H1 (cell line): ENCODE measurements at regions not wholly inside any gene's neighbourhood (a gene's known extent, or its start where the extent isn't known, plus 50 kb on each side); places are given as distances from the start of the nearest gene placed in this dataset.

ENCODE experiments used
- EGR1 ChIP-seq: IDR thresholded peaks from 2 replicates; pipeline ENCODE4 v1.6.1; 2011; ENCODE audit warnings: low read depth, low read length, borderline replicate concordance
- GTF2F1 ChIP-seq: IDR thresholded peaks from 2 replicates; pipeline ENCODE4 v1.6.1; 2012; ENCODE audit warnings: low read depth, low read length, improper control_type of control experiment, borderline replicate concordance
- NRF1 ChIP-seq: IDR thresholded peaks from 2 replicates; pipeline ENCODE4 v1.6.1; 2011; ENCODE audit warnings: mild to moderate bottlenecking, low read depth, low read length, improper control_type of control experiment
- POLR2AphosphoS5 ChIP-seq: IDR thresholded peaks from 2 replicates; pipeline ENCODE4 v1.6.1; 2011; ENCODE audit warnings: low read depth, low read length
- RFX5 ChIP-seq: IDR thresholded peaks from 2 replicates; pipeline ENCODE4 v1.6.1; 2011; ENCODE audit warnings: low read depth, low read length, improper control_type of control experiment, borderline replicate concordance
- TBP ChIP-seq: IDR thresholded peaks from 2 replicates; pipeline ENCODE4 v1.6.1; 2011; ENCODE audit warnings: low read depth, low read length, improper control_type of control experiment
- TEAD4 ChIP-seq: IDR thresholded peaks from 2 replicates; pipeline ENCODE4 v1.6.1; 2012; ENCODE audit warnings: low read depth, low read length, inconsistent platforms, mixed read lengths
- TF ChIP-seq, protein P1 (sequence below): fragments of 300-600 bp; sonication (generic); IDR thresholded peaks from 2 replicates; pipeline ENCODE4 v1.7.1; 2012; ENCODE audit warnings: low read length, moderate library complexity, mild to moderate bottlenecking, inconsistent platforms; ENCODE audit not compliant: insufficient replicate concordance

DNA sequence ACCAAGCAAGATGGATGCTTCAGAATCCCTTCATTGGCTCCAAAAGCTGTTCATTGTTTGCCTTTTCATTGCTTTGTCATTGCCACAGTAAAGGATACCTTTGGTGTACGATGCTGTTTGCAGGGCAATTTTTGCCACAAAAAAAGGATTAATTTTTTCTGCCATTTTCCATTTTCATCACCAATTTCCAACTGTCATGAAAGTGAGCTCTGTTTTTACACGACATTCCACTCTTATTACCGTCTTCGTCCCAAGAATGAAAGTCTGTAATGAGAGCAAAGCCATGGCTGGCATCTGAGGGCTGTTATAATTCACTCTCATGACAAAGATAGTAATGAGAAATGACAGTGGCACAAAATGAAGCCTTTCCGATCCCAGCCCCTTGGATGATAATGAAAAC is 272.7 kb upstream of the DCN start (continued):
- TF ChIP-seq, protein P1, sequence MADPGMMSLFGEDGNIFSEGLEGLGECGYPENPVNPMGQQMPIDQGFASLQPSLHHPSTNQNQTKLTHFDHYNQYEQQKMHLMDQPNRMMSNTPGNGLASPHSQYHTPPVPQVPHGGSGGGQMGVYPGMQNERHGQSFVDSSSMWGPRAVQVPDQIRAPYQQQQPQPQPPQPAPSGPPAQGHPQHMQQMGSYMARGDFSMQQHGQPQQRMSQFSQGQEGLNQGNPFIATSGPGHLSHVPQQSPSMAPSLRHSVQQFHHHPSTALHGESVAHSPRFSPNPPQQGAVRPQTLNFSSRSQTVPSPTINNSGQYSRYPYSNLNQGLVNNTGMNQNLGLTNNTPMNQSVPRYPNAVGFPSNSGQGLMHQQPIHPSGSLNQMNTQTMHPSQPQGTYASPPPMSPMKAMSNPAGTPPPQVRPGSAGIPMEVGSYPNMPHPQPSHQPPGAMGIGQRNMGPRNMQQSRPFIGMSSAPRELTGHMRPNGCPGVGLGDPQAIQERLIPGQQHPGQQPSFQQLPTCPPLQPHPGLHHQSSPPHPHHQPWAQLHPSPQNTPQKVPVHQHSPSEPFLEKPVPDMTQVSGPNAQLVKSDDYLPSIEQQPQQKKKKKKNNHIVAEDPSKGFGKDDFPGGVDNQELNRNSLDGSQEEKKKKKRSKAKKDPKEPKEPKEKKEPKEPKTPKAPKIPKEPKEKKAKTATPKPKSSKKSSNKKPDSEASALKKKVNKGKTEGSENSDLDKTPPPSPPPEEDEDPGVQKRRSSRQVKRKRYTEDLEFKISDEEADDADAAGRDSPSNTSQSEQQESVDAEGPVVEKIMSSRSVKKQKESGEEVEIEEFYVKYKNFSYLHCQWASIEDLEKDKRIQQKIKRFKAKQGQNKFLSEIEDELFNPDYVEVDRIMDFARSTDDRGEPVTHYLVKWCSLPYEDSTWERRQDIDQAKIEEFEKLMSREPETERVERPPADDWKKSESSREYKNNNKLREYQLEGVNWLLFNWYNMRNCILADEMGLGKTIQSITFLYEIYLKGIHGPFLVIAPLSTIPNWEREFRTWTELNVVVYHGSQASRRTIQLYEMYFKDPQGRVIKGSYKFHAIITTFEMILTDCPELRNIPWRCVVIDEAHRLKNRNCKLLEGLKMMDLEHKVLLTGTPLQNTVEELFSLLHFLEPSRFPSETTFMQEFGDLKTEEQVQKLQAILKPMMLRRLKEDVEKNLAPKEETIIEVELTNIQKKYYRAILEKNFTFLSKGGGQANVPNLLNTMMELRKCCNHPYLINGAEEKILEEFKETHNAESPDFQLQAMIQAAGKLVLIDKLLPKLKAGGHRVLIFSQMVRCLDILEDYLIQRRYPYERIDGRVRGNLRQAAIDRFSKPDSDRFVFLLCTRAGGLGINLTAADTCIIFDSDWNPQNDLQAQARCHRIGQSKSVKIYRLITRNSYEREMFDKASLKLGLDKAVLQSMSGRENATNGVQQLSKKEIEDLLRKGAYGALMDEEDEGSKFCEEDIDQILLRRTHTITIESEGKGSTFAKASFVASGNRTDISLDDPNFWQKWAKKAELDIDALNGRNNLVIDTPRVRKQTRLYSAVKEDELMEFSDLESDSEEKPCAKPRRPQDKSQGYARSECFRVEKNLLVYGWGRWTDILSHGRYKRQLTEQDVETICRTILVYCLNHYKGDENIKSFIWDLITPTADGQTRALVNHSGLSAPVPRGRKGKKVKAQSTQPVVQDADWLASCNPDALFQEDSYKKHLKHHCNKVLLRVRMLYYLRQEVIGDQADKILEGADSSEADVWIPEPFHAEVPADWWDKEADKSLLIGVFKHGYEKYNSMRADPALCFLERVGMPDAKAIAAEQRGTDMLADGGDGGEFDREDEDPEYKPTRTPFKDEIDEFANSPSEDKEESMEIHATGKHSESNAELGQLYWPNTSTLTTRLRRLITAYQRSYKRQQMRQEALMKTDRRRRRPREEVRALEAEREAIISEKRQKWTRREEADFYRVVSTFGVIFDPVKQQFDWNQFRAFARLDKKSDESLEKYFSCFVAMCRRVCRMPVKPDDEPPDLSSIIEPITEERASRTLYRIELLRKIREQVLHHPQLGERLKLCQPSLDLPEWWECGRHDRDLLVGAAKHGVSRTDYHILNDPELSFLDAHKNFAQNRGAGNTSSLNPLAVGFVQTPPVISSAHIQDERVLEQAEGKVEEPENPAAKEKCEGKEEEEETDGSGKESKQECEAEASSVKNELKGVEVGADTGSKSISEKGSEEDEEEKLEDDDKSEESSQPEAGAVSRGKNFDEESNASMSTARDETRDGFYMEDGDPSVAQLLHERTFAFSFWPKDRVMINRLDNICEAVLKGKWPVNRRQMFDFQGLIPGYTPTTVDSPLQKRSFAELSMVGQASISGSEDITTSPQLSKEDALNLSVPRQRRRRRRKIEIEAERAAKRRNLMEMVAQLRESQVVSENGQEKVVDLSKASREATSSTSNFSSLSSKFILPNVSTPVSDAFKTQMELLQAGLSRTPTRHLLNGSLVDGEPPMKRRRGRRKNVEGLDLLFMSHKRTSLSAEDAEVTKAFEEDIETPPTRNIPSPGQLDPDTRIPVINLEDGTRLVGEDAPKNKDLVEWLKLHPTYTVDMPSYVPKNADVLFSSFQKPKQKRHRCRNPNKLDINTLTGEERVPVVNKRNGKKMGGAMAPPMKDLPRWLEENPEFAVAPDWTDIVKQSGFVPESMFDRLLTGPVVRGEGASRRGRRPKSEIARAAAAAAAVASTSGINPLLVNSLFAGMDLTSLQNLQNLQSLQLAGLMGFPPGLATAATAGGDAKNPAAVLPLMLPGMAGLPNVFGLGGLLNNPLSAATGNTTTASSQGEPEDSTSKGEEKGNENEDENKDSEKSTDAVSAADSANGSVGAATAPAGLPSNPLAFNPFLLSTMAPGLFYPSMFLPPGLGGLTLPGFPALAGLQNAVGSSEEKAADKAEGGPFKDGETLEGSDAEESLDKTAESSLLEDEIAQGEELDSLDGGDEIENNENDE = no peak
- no peak for TF ChIP-seq POLR2AphosphoS5
- TF ChIP-seq TBP = no peak
- no peak for TF ChIP-seq EGR1
- TF ChIP-seq TEAD4 = no peak
- no peak for TF ChIP-seq RFX5
- no peak for TF ChIP-seq GTF2F1
- TF ChIP-seq NRF1 = no peak
